H9 (cell line): ENCODE measurements at regions not wholly inside any gene's neighbourhood (a gene's known extent, or its start where the extent isn't known, plus 50 kb on each side); places are given as distances from the start of the nearest gene placed in this dataset.

Experiments
- DNase-seq: peaks from one replicate; pipeline ENCODE4 v3.0.0-alpha.2; 2017
- H2AFZ ChIP-seq: one replicate; pipeline ENCODE4 v1.6.1; 2013; ENCODE audit warnings: mild to moderate bottlenecking, low read length, control low read depth, moderate library complexity
- H2AK5ac ChIP-seq: 2 replicates; pipeline ENCODE4 v1.6.1; 2013; ENCODE audit warnings: low read length, control low read depth, mixed read lengths; ENCODE audit not compliant: insufficient read length
- H2BK120ac ChIP-seq: one replicate; pipeline ENCODE4 v1.6.1; 2013; ENCODE audit warnings: low read depth, mild to moderate bottlenecking, low read length, control low read depth, inconsistent platforms; ENCODE audit not compliant: poor library complexity, severe bottlenecking
- H2BK12ac ChIP-seq: 2 replicates; pipeline ENCODE4 v1.6.1; 2013; ENCODE audit warnings: low read length, control low read depth, mixed read lengths, low read depth; ENCODE audit not compliant: insufficient read length
- H2BK15ac ChIP-seq: 2 replicates; pipeline ENCODE4 v1.6.1; 2013; ENCODE audit warnings: low read depth, low read length, control low read depth
- H2BK20ac ChIP-seq: one replicate; pipeline ENCODE4 v1.6.1; 2013; ENCODE audit warnings: low read depth, mild to moderate bottlenecking, low read length, control low read depth, inconsistent platforms; ENCODE audit not compliant: poor library complexity, severe bottlenecking
- H2BK5ac ChIP-seq: 2 replicates; pipeline ENCODE4 v1.6.1; 2013; ENCODE audit warnings: low read length, control low read depth, mixed read lengths; ENCODE audit not compliant: insufficient read length
- H3K14ac ChIP-seq: 2 replicates; pipeline ENCODE4 v1.6.1; 2013; ENCODE audit warnings: low read length, control low read depth; ENCODE audit not compliant: insufficient read depth
- H3K18ac ChIP-seq: 2 replicates; pipeline ENCODE4 v1.6.1; 2013; ENCODE audit warnings: low read depth, mild to moderate bottlenecking, mixed read lengths, low read length, control low read depth; ENCODE audit not compliant: insufficient read length
- H3K23ac ChIP-seq: 2 replicates; pipeline ENCODE4 v1.6.1; 2013; ENCODE audit warnings: low read length, control low read depth, mixed read lengths, low read depth; ENCODE audit not compliant: insufficient read length
- H3K23me2 ChIP-seq: 2 replicates; pipeline ENCODE4 v1.6.1; 2013; ENCODE audit warnings: low read depth, mild to moderate bottlenecking, mixed read lengths, low read length, control low read depth; ENCODE audit not compliant: insufficient read length, poor library complexity, severe bottlenecking
- H3K27ac ChIP-seq: 2 replicates; pipeline ENCODE4 v1.5.1; 2013; ENCODE audit warnings: low read length, control low read depth, mixed read lengths, low read depth; ENCODE audit not compliant: insufficient read length
- H3K27me3 ChIP-seq: 2 replicates; pipeline ENCODE4 v1.6.1; 2013; ENCODE audit warnings: low read length, control low read depth, inconsistent platforms; ENCODE audit not compliant: insufficient read depth
- H3K4ac ChIP-seq: 2 replicates; pipeline ENCODE4 v1.6.1; 2013; ENCODE audit warnings: low read depth, mild to moderate bottlenecking, control low read depth, inconsistent platforms, low read length, moderate library complexity
- H3K4me1 ChIP-seq: 2 replicates; pipeline ENCODE4 v1.6.1; 2013; ENCODE audit warnings: low read length, control low read depth, inconsistent platforms; ENCODE audit not compliant: insufficient read depth
- H3K4me2 ChIP-seq: 2 replicates; pipeline ENCODE4 v1.6.1; 2013; ENCODE audit warnings: low read length, control low read depth, mixed read lengths; ENCODE audit not compliant: insufficient read length, insufficient read depth
- H3K56ac ChIP-seq: 2 replicates; pipeline ENCODE4 v1.6.1; 2013; ENCODE audit warnings: low read depth, mild to moderate bottlenecking, mixed read lengths, low read length, control low read depth; ENCODE audit not compliant: insufficient read length
- H3K79me1 ChIP-seq: 2 replicates; pipeline ENCODE4 v1.6.1; 2013; ENCODE audit warnings: low read depth, mild to moderate bottlenecking, moderate library complexity, low read length, control low read depth, inconsistent platforms; ENCODE audit not compliant: insufficient read depth, poor library complexity, severe bottlenecking
- H3K79me2 ChIP-seq: 2 replicates; pipeline ENCODE4 v1.6.1; 2013; ENCODE audit warnings: low read length, control low read depth, inconsistent platforms; ENCODE audit not compliant: insufficient read depth
- H3K9ac ChIP-seq: 2 replicates; pipeline ENCODE4 v1.6.1; 2013; ENCODE audit warnings: low read length, control low read depth, mixed read lengths; ENCODE audit not compliant: insufficient read length; ENCODE audit errors: extremely low read depth
- H3K9me3 ChIP-seq: one replicate; pipeline ENCODE4 v1.6.1; 2013; ENCODE audit warnings: low read depth, low read length, inconsistent platforms; ENCODE audit not compliant: control insufficient read depth
- H3T11ph ChIP-seq: one replicate; pipeline ENCODE4 v1.6.1; 2013; ENCODE audit warnings: mild to moderate bottlenecking, low read length, control low read depth, inconsistent platforms
- H4K20me1 ChIP-seq: one replicate; pipeline ENCODE4 v1.6.1; 2013; ENCODE audit not compliant: control insufficient read depth, insufficient read length, insufficient read depth
- H4K5ac ChIP-seq: 2 replicates; pipeline ENCODE4 v1.6.1; 2013; ENCODE audit warnings: low read depth, mild to moderate bottlenecking, mixed read lengths, low read length, control low read depth; ENCODE audit not compliant: insufficient read length
- H4K8ac ChIP-seq: replicated peaks from 2 replicates; pipeline ENCODE4 v1.6.1; 2013; ENCODE audit warnings: low read length, control low read depth, mixed read lengths, low read depth; ENCODE audit not compliant: insufficient read length
- H4K91ac ChIP-seq: 2 replicates; pipeline ENCODE4 v1.6.1; 2013; ENCODE audit warnings: low read depth, mild to moderate bottlenecking, moderate library complexity, mixed read lengths, low read length, control low read depth; ENCODE audit not compliant: insufficient read length
- H3K27ac Mint-ChIP-seq, 3 experiments: 2 replicates in 2 of 3; 3 replicates in 1 of 3; pipeline ENCODE4 v1.8.0; 2020 to 2021; ENCODE audit warnings: mixed read lengths in 3 of 3, mild to moderate bottlenecking in 1 of 3, moderate library complexity in 1 of 3
- H3K27me3 Mint-ChIP-seq: 2 replicates; pipeline ENCODE4 v1.8.0; 2021; ENCODE audit warnings: low read depth, mild to moderate bottlenecking, moderate library complexity, mixed read lengths
- H3K36me3 Mint-ChIP-seq, 3 experiments: 2 replicates in 2 of 3; 3 replicates in 1 of 3; pipeline ENCODE4 v1.8.0; 2020 to 2021; ENCODE audit warnings: low read depth in 3 of 3, mixed read lengths in 3 of 3; ENCODE audit not compliant: insufficient read depth in 1 of 3
- H3K4me1 Mint-ChIP-seq, 2 experiments: 2 replicates each; pipeline ENCODE4 v1.8.0; 2020; ENCODE audit warnings: mixed read lengths in 2 of 2
- H3K4me3 Mint-ChIP-seq, 2 experiments: 2 replicates in 1 of 2; 3 replicates in 1 of 2; pipeline ENCODE4 v1.8.0; 2020 to 2021; ENCODE audit warnings: mild to moderate bottlenecking in 2 of 2, mixed read lengths in 2 of 2, moderate library complexity in 1 of 2
- H3K9me3 Mint-ChIP-seq, 2 experiments: 2 replicates in 1 of 2; 3 replicates in 1 of 2; pipeline ENCODE4 v1.8.0; 2020; ENCODE audit warnings: mild to moderate bottlenecking in 2 of 2, mixed read lengths in 2 of 2, moderate library complexity in 1 of 2
- WGBS: extraction: QIAGEN DNeasy Blood & Tissue Kit; methylation state at CpG from one replicate; pipeline ENCODE4 v1.1.7; 2013; ENCODE audit warnings: missing lambda C conversion rate, low lambda C conversion rate, mixed read lengths; ENCODE audit not compliant: insufficient read length; ENCODE audit errors: extremely low coverage; 5-methylcytosine and 5-hydroxymethylcytosine counted together
- TF ChIP-seq, protein P1 (sequence below): fragments of 200-600 bp; sonication (generic); conservative IDR thresholded peaks from 3 replicates; pipeline ENCODE4 v1.8.0; 2021; ENCODE audit warnings: antibody characterized with exemption, mild to moderate bottlenecking

DNA sequence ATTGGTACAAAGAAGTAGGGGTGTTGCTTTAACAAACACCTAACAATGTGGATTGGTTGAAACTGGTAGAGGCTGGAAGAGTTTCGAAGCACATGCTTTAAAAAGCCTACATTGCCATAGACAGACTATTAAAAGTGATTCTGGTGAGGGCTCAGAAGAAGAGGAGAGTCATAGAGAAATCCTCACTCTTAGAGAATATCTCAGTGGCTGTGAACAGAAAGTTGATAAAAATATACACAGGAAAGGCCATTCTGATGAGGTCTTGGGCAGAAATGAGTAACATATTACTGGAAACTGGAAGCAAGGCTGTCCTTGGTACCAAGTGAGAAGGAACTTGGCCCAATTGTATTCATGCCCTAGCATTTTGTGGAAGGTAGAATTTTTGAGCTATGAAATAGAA lies 173.7 kb upstream of the CRBN start:
- H4K8ac ChIP-seq, result no peak overlapping the region
- TF ChIP-seq, protein P1, sequence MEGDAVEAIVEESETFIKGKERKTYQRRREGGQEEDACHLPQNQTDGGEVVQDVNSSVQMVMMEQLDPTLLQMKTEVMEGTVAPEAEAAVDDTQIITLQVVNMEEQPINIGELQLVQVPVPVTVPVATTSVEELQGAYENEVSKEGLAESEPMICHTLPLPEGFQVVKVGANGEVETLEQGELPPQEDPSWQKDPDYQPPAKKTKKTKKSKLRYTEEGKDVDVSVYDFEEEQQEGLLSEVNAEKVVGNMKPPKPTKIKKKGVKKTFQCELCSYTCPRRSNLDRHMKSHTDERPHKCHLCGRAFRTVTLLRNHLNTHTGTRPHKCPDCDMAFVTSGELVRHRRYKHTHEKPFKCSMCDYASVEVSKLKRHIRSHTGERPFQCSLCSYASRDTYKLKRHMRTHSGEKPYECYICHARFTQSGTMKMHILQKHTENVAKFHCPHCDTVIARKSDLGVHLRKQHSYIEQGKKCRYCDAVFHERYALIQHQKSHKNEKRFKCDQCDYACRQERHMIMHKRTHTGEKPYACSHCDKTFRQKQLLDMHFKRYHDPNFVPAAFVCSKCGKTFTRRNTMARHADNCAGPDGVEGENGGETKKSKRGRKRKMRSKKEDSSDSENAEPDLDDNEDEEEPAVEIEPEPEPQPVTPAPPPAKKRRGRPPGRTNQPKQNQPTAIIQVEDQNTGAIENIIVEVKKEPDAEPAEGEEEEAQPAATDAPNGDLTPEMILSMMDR, result no peak
- H3K27ac ChIP-seq, result no peak overlapping the region
- H4K5ac ChIP-seq, result no peak overlapping the region
- DNase-seq, result no peak
- H3K9me3 ChIP-seq, result no peaks in the 10 kb centered on the region
- no peak overlapping the region for H2AK5ac ChIP-seq
- H3K79me2 ChIP-seq, result no peaks in the 10 kb centered on the region
- H3K56ac ChIP-seq, result no peak overlapping the region
- no peaks in the 10 kb centered on the region; the same call in 1 of the 2 replicates for H3K27me3 Mint-ChIP-seq
- no peaks in the 10 kb centered on the region for H4K20me1 ChIP-seq
- no peaks in the 10 kb centered on the region for H3K4me1 Mint-ChIP-seq
- no peak overlapping the region for H3K18ac ChIP-seq
- H2AFZ ChIP-seq, result no peak overlapping the region
- H2BK15ac ChIP-seq, result no peak overlapping the region
- H3K23me2 ChIP-seq, result no peaks in the 10 kb centered on the region
- WGBS, result no CpG with 5 or more reads among the region's 1 CpG
- H2BK5ac ChIP-seq, result no peak overlapping the region
- H3K4me3 Mint-ChIP-seq, result no peak overlapping the region
- no peak overlapping the region for H4K91ac ChIP-seq
- no peaks in the 10 kb centered on the region for H3K79me1 ChIP-seq
- H3K9ac ChIP-seq, result no peak overlapping the region
- H3K36me3 Mint-ChIP-seq, result no peaks in the 10 kb centered on the region
- no peaks in the 10 kb centered on the region for H3K27me3 ChIP-seq
- H2BK20ac ChIP-seq, result no peak overlapping the region
- no peak overlapping the region for H3T11ph ChIP-seq
- no peaks in the 10 kb centered on the region for H3K9me3 Mint-ChIP-seq
- H3K14ac ChIP-seq, result no peak overlapping the region
- H2BK120ac ChIP-seq, result no peak overlapping the region
- H3K23ac ChIP-seq, result no peak overlapping the region
- no peak overlapping the region for H2BK12ac ChIP-seq
- H3K4me1 ChIP-seq, result no peaks in the 10 kb centered on the region
- no peak overlapping the region for H3K4me2 ChIP-seq
- H3K4ac ChIP-seq, result no peak overlapping the region
- no peak overlapping the region for H3K27ac Mint-ChIP-seq
